ENCODE measurements at regions not wholly inside any gene's neighbourhood (a gene's known extent, or its start where the extent isn't known, plus 50 kb on each side); places are given as distances from the start of the nearest gene placed in this dataset.

DNA sequence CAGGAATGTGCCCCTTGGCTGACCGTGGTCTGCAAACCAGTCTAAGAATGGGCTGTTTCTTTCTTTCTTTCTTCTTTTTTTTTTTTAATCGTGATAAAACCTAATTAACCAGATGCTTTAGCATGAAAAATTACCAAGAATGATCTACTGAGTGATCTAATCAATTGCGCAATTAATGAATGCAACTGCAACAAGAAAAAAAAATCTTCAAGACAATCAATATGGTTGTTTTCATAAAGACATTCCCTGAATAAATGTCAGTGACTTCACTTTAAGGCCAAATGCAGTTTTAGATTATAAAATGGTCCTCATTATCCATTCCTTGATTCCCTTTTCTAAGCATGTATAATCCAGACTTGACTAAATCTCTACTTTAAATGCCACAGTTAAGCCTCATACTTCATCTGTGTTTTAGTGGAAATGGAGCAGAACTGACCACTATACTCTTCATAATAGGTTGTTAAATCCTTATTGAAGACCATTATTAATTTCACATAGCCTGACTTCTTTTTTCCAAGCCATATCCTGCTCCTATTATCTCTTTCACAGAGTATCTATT is 51.6 kb upstream of the SETD7 start:
- TF ChIP-seq, protein P1, sequence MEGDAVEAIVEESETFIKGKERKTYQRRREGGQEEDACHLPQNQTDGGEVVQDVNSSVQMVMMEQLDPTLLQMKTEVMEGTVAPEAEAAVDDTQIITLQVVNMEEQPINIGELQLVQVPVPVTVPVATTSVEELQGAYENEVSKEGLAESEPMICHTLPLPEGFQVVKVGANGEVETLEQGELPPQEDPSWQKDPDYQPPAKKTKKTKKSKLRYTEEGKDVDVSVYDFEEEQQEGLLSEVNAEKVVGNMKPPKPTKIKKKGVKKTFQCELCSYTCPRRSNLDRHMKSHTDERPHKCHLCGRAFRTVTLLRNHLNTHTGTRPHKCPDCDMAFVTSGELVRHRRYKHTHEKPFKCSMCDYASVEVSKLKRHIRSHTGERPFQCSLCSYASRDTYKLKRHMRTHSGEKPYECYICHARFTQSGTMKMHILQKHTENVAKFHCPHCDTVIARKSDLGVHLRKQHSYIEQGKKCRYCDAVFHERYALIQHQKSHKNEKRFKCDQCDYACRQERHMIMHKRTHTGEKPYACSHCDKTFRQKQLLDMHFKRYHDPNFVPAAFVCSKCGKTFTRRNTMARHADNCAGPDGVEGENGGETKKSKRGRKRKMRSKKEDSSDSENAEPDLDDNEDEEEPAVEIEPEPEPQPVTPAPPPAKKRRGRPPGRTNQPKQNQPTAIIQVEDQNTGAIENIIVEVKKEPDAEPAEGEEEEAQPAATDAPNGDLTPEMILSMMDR (conservative IDR thresholded peaks at IDR 0.05; ENCODE audit: low read length) = no peak
- no peak for TF ChIP-seq EZH2phosphoT487 (IDR thresholded peaks at IDR 0.05; ENCODE audit: borderline replicate concordance)

Measured in Loucy (cell line).